Common myeloid progenitor, CD34-positive (primary cell): ENCODE measurements at regions not wholly inside any gene's neighbourhood (a gene's known extent, or its start where the extent isn't known, plus 50 kb on each side); places are given as distances from the start of the nearest gene placed in this dataset.

Experiments
- CTCF ChIA-PET: fragments of 350-600 bp; sonication (Branson Sonifier 250); formaldehyde crosslinking; loops from one replicate; lab custom pipeline; 2021; ENCODE audit warnings: antibody characterized with exemption; lab: Charles Lee
- POLR2A ChIA-PET: fragments of 350-600 bp; sonication (Branson Sonifier 250); formaldehyde crosslinking; loops from one replicate; lab custom pipeline; 2021; ENCODE audit warnings: antibody characterized with exemption; lab: Charles Lee
- DNase-seq, 3 donors: peaks; one replicate each; pipeline versions ENCODE4 v3.0.0 to v3.0.0-alpha.2; 2013
- H3K27ac ChIP-seq, 2 experiments: 1 replicate in 1 of 2; 2 replicates in 1 of 2; pipeline ENCODE4 v1.7.0; 2013; ENCODE audit warnings: inconsistent platforms in 2 of 2, low read length in 2 of 2, mild to moderate bottlenecking in 2 of 2, low read depth in 1 of 2, moderate library complexity in 1 of 2; ENCODE audit not compliant: severe bottlenecking in 2 of 2, insufficient read depth in 1 of 2, poor library complexity in 1 of 2
- H3K27me3 ChIP-seq, 5 experiments: replicated peaks in 2 of 5; 1 replicate in 3 of 5; 2 replicates in 2 of 5; pipeline versions ENCODE4 v1.6.1 to v1.7.0; 2013; ENCODE audit warnings: low read length in 4 of 5, mild to moderate bottlenecking in 2 of 5, moderate library complexity in 2 of 5, inconsistent platforms in 1 of 5; ENCODE audit not compliant: insufficient read depth in 5 of 5, control insufficient read depth in 4 of 5
- H3K36me3 ChIP-seq, 4 experiments: 1 replicate in 2 of 4; 2 replicates in 2 of 4; pipeline versions ENCODE4 v1.6.1 to v1.7.0; 2013; ENCODE audit warnings: low read length in 3 of 4, control low read depth in 1 of 4, mild to moderate bottlenecking in 1 of 4; ENCODE audit not compliant: control insufficient read depth in 4 of 4, insufficient read depth in 4 of 4
- H3K4me1 ChIP-seq, 4 experiments: 1 replicate in 3 of 4; 2 replicates in 1 of 4; pipeline versions ENCODE4 v1.6.1 to v1.7.1; 2013; ENCODE audit warnings: low read length in 3 of 4, mild to moderate bottlenecking in 3 of 4, control low read depth in 1 of 4, inconsistent platforms in 1 of 4, moderate library complexity in 1 of 4; ENCODE audit not compliant: control insufficient read depth in 4 of 4, insufficient read depth in 4 of 4; ENCODE audit errors: control extremely low read depth in 1 of 4
- H3K4me3 ChIP-seq, 7 experiments: 1 replicate in 4 of 7; 2 replicates in 3 of 7; pipeline versions ENCODE4 v1.5.1 to v1.7.0; 2013; ENCODE audit warnings: mild to moderate bottlenecking in 7 of 7, low read length in 6 of 7, moderate library complexity in 6 of 7, inconsistent platforms in 2 of 7, low read depth in 2 of 7, control low read depth in 1 of 7; ENCODE audit not compliant: insufficient read depth in 4 of 7, control insufficient read depth in 1 of 7; ENCODE audit errors: extremely low read depth in 1 of 7
- H3K9me3 ChIP-seq, 5 experiments: 1 replicate in 4 of 5; 2 replicates in 1 of 5; pipeline versions ENCODE4 v1.6.1 to v1.7.1; 2013; ENCODE audit warnings: low read length in 4 of 5, mild to moderate bottlenecking in 2 of 5, inconsistent platforms in 1 of 5, low read depth in 1 of 5, moderate library complexity in 1 of 5; ENCODE audit not compliant: control insufficient read depth in 4 of 5, insufficient read depth in 2 of 5; ENCODE audit errors: control extremely low read depth in 1 of 5
- WGBS: methylation state at CpG from one replicate; pipeline ENCODE4 v1.1.5; 2013; ENCODE audit not compliant: insufficient coverage; 5-methylcytosine and 5-hydroxymethylcytosine counted together

DNA sequence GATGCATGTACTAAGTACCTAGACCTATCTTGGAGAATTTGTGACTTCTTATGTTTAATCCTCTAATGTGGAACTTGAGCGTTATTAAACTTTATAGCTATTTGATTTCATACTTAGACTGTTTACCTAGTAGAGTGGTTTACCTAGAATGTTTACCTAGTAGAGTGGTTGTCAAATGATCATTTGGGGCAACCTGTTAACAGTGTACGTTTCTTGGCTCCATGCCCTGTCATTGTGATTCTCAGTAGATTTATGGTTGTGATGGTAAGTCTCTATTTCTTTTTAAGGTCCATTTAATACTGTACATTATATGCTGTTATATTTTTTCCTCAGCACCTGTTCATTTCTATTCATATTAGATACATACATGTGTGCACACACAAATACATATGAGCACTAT, 233.0 kb upstream of the MAD2L1 start:
- ChIA-PET CTCF (no interaction called here), POLR2A (no interaction called here)
- no peak overlapping the region for H3K27ac ChIP-seq
- H3K4me1 ChIP-seq: peaks cover 0 to 6% (median 0%) of the 10 kb centered on the region in 4 experiments
- H3K9me3 ChIP-seq: no peaks in the 10 kb centered on the region
- no CpG with 5 or more reads among the region's 2 CpGs for WGBS
- DNase-seq: no peak
- H3K27me3 ChIP-seq: peaks cover 0 to 2% (median 0%) of the 10 kb centered on the region in 5 experiments
- H3K36me3 ChIP-seq: no peaks in the 10 kb centered on the region
- H3K4me3 ChIP-seq: no peak overlapping the region

DNA sequence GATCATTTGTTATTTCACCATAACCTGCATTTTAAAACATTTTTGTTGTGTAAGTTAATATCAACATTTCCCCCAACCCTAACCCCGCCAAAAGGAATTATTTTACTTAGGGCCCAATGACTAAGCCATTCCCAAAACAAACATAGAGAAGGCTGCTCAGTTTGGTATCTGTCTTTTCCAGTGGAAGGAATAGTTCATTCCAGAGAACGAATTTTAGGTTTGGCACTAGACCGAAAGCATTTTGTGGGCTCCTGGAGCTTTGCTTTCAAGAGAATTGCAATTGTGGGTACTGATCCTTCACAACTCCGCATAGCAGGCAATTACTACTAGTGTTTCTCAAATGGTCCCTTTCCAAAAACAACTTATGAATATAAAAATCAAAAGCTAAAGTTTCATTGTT, 226.7 kb upstream of the MAD2L1 start:
- DNase-seq: no peak
- CTCF ChIA-PET: no interaction called here
- no peak overlapping the region for H3K4me3 ChIP-seq
- peaks cover 0 to 2% (median 0%) of the 10 kb centered on the region in 5 experiments for H3K27me3 ChIP-seq
- H3K4me1 ChIP-seq: no peaks in the 10 kb centered on the region
- 100% methylated on average over 2 of the region's 4 CpGs for WGBS
- H3K36me3 ChIP-seq: no peaks in the 10 kb centered on the region
- POLR2A ChIA-PET: no interaction called here
- no peaks in the 10 kb centered on the region for H3K9me3 ChIP-seq
- no peak overlapping the region for H3K27ac ChIP-seq

DNA sequence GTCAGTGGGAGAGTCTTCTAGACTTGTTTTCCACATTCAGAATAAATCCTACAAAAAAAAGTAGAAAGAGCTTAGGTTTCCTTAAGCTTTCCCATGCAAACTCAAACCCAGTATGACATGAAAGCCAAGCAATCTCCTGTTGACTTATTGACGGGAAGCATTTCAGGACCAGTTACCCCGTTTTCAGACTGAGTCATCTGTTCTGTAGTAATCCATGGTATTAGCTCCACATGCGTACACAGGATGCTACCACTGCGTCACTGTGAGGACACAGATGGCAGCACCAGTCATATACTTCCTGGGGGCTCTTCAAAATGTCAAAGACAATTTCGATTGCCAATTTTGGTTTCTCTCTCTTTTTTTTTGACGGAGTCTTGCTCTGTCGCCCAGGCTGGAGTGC, 224.9 kb upstream of the MAD2L1 start:
- WGBS: 98% methylated on average over 4 of the region's 7 CpGs
- Histone ChIP-seq H3K27ac (no peak overlapping the region), H3K36me3 (no peaks in the 10 kb centered on the region), H3K4me3 (no peak overlapping the region), H3K27me3 (peaks cover 0 to 2% (median 0%) of the 10 kb centered on the region in 5 experiments), H3K4me1 (no peaks in the 10 kb centered on the region), H3K9me3 (no peaks in the 10 kb centered on the region)
- DNase-seq: no peak
- ChIA-PET CTCF (no interaction called here), POLR2A (no interaction called here)

DNA sequence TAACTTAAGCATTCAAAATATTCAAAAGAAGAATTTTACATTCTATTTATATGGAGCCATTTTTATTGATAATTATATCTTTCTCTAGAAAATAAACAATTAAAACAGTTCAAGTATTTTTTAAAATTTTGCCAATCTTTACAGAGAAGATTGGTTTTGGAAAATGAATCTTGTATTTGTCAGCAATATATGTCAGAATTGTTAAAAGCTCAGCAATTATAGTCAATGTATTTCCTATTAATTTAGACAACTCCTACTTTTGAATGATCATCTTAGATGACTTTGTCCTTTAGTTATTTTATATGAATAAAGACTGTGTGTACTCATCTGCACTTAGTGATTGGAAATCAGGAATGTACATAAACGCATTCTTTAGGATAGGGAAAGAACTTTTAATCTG, 223.9 kb upstream of the MAD2L1 start:
- Histone ChIP-seq H3K36me3 (no peaks in the 10 kb centered on the region), H3K27ac (no peak overlapping the region), H3K4me1 (no peaks in the 10 kb centered on the region), H3K9me3 (no peaks in the 10 kb centered on the region), H3K27me3 (peaks cover 0 to 1% (median 0%) of the 10 kb centered on the region in 5 experiments), H3K4me3 (no peak overlapping the region)
- ChIA-PET CTCF (no interaction called here), POLR2A (no interaction called here)
- no peak for DNase-seq
- WGBS: 92% methylated on average over 1 of the region's 1 CpG

DNA sequence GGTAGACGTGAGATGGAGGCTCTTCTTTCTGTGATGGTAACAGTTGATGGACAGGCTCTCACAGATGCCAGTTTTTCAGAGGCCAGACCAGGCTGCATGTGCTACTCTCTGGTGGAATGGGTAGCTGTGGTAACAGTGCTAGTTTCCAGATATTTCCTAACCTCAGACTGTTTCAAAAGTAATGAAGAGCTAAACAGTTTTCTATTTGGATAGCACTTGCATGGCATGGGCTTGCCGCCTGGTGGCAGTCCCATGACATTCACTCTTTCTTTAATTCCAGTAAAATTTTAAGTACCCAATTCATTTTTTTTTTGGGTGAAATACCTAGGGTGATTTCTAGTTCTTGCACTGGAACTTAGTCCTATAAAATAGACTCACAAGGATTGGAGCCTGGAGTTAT, 220.2 kb upstream of the MAD2L1 start:
- Histone ChIP-seq H3K27ac (no peak overlapping the region), H3K27me3 (no peaks in the 10 kb centered on the region), H3K36me3 (no peaks in the 10 kb centered on the region), H3K4me3 (no peak overlapping the region), H3K4me1 (no peaks in the 10 kb centered on the region), H3K9me3 (no peaks in the 10 kb centered on the region)
- DNase-seq: no peak
- ChIA-PET POLR2A (no interaction called here), CTCF (no interaction called here)
- 100% methylated on average over 1 of the region's 2 CpGs for WGBS

DNA sequence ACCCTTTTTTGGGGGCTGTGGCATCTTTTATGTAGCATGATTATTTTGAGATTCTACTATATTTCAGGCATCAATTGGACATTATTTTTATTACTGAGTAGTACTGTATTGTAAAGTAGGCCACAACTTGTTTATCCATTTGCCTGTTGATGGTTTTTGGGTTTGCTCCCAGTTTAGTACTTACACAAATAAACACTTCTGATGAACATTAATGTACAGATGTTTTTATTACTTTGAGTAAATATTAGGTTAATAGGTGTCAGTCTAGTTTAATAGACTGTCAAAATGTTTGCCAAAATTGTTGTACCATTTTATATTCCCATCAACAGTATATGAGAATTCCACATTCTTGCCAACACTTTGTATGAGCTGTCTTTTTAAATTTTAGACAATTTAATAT, 214.9 kb upstream of the MAD2L1 start:
- ChIA-PET POLR2A (no interaction called here), CTCF (no interaction called here)
- no peaks in the 10 kb centered on the region for H3K9me3 ChIP-seq
- no peak for DNase-seq
- no peak overlapping the region for H3K27ac ChIP-seq
- no peaks in the 10 kb centered on the region for H3K36me3 ChIP-seq
- H3K4me1 ChIP-seq: no peaks in the 10 kb centered on the region
- no peaks in the 10 kb centered on the region for H3K27me3 ChIP-seq
- H3K4me3 ChIP-seq: no peak overlapping the region

DNA sequence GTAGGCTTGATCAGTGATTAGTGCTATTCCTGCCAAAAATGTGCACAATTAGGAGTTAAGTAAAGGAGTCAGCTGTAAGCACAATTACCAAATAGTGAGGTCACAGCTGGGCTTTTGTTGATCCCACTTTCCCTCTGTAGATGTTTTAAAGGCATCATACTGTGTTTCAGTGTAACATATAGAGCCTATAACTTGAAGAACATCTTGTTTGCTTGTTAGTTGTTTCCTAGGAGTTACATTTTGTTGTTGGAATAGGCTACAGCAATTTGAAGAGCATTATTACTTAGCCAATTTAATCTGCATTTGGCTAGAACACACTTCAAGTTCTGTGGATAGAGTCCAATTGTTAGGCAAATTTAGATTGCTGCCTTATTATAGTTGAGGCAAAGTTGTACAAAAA, 210.7 kb upstream of the MAD2L1 start:
- ChIA-PET POLR2A (no interaction called here), CTCF (no interaction called here)
- Histone ChIP-seq H3K27me3 (no peaks in the 10 kb centered on the region), H3K36me3 (no peaks in the 10 kb centered on the region), H3K27ac (no peak overlapping the region), H3K4me3 (no peak overlapping the region), H3K4me1 (no peaks in the 10 kb centered on the region), H3K9me3 (no peaks in the 10 kb centered on the region)
- no peak for DNase-seq
